HG03378 (cell line): ENCODE measurements at regions not wholly inside any gene's neighbourhood (a gene's known extent, or its start where the extent isn't known, plus 50 kb on each side); places are given as distances from the start of the nearest gene placed in this dataset.
"Not testable (repeated sequence)": the region's sequence is repeated elsewhere in the genome, so short reads cannot be mapped to it uniquely, and the experiment has no call there.

Experiments used
- ATAC-seq: cut with Tn5 transposase; IDR thresholded peaks from one replicate; pipeline ENCODE4 v1.9.1; 2021; ENCODE audit warnings: mild to moderate bottlenecking, moderate library complexity; ENCODE audit not compliant: unreplicated experiment

GRCh38 chr16:86738322-86738721, 160.0 kb downstream of the FOXL1 start:
- not testable (repeated sequence) for ATAC-seq

- no peak for ATAC-seq
Observed at GRCh38 chr16:86739178-86739577, 160.8 kb downstream of the FOXL1 start.

GRCh38 chr16:86739808-86740207, 161.5 kb downstream of the FOXL1 start:
- ATAC-seq: no peak

- ATAC-seq: no peak
Observed at GRCh38 chr16:86740298-86740697, 161.9 kb downstream of the FOXL1 start.

- no peak for ATAC-seq
Observed at GRCh38 chr16:86740906-86741799, 162.8 kb downstream of the FOXL1 start.

- ATAC-seq: no peak
Observed at GRCh38 chr16:86747761-86748160, 169.4 kb downstream of the FOXL1 start.

GRCh38 chr16:86748652-86749051, 170.3 kb downstream of the FOXL1 start:
- no peak for ATAC-seq

GRCh38 chr16:86751076-86752030, 173.0 kb downstream of the FOXL1 start:
- no peak for ATAC-seq

GRCh38 chr16:86752582-86753175, 174.3 kb downstream of the FOXL1 start:
- ATAC-seq: no peak

GRCh38 chr16:86753399-86753798, 175.1 kb downstream of the FOXL1 start:
- no peak for ATAC-seq

- ATAC-seq: no peak
Observed at GRCh38 chr16:86755571-86756006, 177.2 kb downstream of the FOXL1 start.

- ATAC-seq: no peak
Observed at GRCh38 chr16:86756882-86757703, 178.7 kb downstream of the FOXL1 start.

GRCh38 chr16:86757704-86758040, 179.3 kb downstream of the FOXL1 start:
- ATAC-seq: no peak

GRCh38 chr16:86758932-86759331, 180.6 kb downstream of the FOXL1 start:
- ATAC-seq: no peak

- no peak for ATAC-seq
Observed at GRCh38 chr16:86761111-86762031, 183.0 kb downstream of the FOXL1 start.

GRCh38 chr16:86762095-86762494, 183.7 kb downstream of the FOXL1 start:
- no peak for ATAC-seq

- ATAC-seq: no peak
Observed at GRCh38 chr16:86763819-86764218, 185.5 kb downstream of the FOXL1 start.

GRCh38 chr16:86764551-86764950, 186.2 kb downstream of the FOXL1 start:
- ATAC-seq: no peak

- no peak for ATAC-seq
Observed at GRCh38 chr16:86765389-86766026, 187.2 kb downstream of the FOXL1 start.
